ENCODE measurements at regions not wholly inside any gene's neighbourhood (a gene's known extent, or its start where the extent isn't known, plus 50 kb on each side); places are given as distances from the start of the nearest gene placed in this dataset.

DNA sequence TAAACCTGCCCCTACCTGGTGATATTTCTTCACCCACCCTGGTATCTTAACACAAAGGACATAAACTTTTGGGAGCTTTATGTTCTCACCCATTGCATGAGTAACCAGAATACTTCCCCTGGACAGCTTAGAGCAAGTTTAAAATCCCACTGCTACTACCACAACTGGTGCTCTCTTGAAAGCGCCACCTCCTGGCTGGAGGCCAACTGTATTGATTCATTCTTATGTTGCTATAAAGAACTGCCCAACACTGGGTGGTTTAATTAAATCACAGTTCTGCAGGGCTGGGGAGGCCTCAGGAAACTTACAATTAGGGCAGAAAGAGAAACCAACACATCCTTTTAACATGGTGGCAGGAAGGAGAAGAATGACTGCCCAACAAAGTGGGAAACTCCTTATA, 592.4 kb downstream of the EPHA3 start:
- no peak for TF ChIP-seq EZH2 (IDR thresholded peaks at IDR 0.05; ENCODE audit: borderline replicate concordance, low read depth, low read length)
- no peak for TF ChIP-seq TRIM24 (IDR thresholded peaks at IDR 0.05)
- TF ChIP-seq POLR2AphosphoS2 (IDR thresholded peaks at IDR 0.05; ENCODE audit: low read length) = no peak
- TF ChIP-seq TCF7L2 (IDR thresholded peaks at IDR 0.05; ENCODE audit: low read depth, low read length) = no peak
- TF ChIP-seq ZNF644 (tag; IDR thresholded peaks at IDR 0.05; ENCODE audit: low read depth) = no peak
- no peak for TF ChIP-seq KDM1A (IDR thresholded peaks at IDR 0.05)
- no peak for TF ChIP-seq CBX2 (IDR thresholded peaks at IDR 0.05; ENCODE audit: insufficient read depth, low read length, poor library complexity, severe bottlenecking)
- TF ChIP-seq TGIF2 (CRISPR knock-in tag; IDR thresholded peaks at IDR 0.05) = no peak
- TF ChIP-seq, protein P1, sequence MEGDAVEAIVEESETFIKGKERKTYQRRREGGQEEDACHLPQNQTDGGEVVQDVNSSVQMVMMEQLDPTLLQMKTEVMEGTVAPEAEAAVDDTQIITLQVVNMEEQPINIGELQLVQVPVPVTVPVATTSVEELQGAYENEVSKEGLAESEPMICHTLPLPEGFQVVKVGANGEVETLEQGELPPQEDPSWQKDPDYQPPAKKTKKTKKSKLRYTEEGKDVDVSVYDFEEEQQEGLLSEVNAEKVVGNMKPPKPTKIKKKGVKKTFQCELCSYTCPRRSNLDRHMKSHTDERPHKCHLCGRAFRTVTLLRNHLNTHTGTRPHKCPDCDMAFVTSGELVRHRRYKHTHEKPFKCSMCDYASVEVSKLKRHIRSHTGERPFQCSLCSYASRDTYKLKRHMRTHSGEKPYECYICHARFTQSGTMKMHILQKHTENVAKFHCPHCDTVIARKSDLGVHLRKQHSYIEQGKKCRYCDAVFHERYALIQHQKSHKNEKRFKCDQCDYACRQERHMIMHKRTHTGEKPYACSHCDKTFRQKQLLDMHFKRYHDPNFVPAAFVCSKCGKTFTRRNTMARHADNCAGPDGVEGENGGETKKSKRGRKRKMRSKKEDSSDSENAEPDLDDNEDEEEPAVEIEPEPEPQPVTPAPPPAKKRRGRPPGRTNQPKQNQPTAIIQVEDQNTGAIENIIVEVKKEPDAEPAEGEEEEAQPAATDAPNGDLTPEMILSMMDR (IDR thresholded peaks at IDR 0.05 in 2 of 3, conservative IDR thresholded peaks at IDR 0.05 in 1 of 3; ENCODE audit: insufficient read depth in 2 of 3, low read depth in 1 of 3, low read length in 3 of 3) = no peak
- no peak for TF ChIP-seq ZC3H4 (CRISPR knock-in tag; IDR thresholded peaks at IDR 0.05; ENCODE audit: borderline replicate concordance)
- no peak for TF ChIP-seq POLR2AphosphoS5 (IDR thresholded peaks at IDR 0.05; ENCODE audit: control insufficient read depth, insufficient read depth, low read depth, low read length)
